ENCODE measurements at regions not wholly inside any gene's neighbourhood (a gene's known extent, or its start where the extent isn't known, plus 50 kb on each side); places are given as distances from the start of the nearest gene placed in this dataset.

DNA sequence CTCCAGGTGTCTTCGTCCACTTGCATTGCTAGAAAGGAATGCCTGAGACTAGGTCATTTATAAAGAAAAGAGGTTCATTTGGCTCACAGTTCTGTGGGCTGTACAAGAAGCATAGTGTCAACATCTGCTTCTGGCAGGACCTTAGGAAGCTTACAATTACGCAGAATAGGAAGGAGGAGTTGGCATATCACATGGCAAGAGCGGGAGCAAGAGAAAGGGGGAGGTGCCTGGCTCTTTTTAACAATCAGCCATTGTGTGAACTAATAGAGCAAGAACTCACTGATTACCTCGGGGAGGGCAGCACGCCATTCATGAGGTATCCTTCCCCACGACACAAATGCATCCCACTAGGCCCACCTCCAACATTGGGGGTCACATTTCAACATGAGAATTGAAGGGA is 134.4 kb upstream of the EFNA5 start:
- ChIA-PET CTCF (interaction anchor here (0.6 kb wide), 1 partner anchor 306 kb away, joined by 3 read pairs; no protein-coding TSS in a partner anchor), POLR2A (interaction anchor here (0.6 kb wide), 1 partner anchor 92 kb away, joined by 6 read pairs; no protein-coding TSS in a partner anchor)
- peaks cover 5% of the 10 kb centered on the region for H3K27me3 Mint-ChIP-seq (ENCODE audit: low read depth)

DNA sequence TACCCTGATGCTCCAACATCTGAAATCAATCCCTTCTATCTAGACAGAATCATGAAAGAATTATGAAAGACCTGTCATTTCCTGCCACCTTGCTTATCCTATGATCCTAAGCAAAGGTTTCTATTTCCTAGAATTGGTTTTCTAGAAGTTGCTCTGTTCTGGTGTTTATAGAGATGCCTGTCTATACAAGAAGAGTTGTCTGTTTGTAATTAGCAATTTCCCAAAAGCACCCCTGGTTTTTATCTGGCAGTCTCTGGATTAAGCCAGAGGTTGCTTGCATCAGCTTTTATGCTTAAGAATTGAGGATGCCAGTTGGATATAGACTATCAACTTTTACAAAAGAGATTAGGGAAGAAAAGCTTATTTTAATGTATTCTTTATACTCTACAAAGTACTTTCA is 133.0 kb upstream of the EFNA5 start:
- H3K36me3 Mint-ChIP-seq: no peaks in the 10 kb centered on the region
- ATAC-seq: no peak
- ChIA-PET CTCF (no interaction called here), POLR2A (no interaction called here)
- no peak overlapping the region for H3K27ac Mint-ChIP-seq
- H3K9me3 Mint-ChIP-seq: no peaks in the 10 kb centered on the region
- H3K4me1 Mint-ChIP-seq: peaks cover 9% of the 10 kb centered on the region
- H3K27me3 Mint-ChIP-seq (ENCODE audit: low read depth): no peaks in the 10 kb centered on the region; the same call in 1 of the 2 replicates
- no peak for DNase-seq (ENCODE audit: low spot score)
- no peak overlapping the region for H3K4me3 Mint-ChIP-seq
- no peak for TF ChIP-seq GRHL2 (CRISPR knock-in tag; IDR thresholded peaks at IDR 0.05; ENCODE audit: insufficient replicate concordance, severe bottlenecking)
- TF ChIP-seq, protein P1, sequence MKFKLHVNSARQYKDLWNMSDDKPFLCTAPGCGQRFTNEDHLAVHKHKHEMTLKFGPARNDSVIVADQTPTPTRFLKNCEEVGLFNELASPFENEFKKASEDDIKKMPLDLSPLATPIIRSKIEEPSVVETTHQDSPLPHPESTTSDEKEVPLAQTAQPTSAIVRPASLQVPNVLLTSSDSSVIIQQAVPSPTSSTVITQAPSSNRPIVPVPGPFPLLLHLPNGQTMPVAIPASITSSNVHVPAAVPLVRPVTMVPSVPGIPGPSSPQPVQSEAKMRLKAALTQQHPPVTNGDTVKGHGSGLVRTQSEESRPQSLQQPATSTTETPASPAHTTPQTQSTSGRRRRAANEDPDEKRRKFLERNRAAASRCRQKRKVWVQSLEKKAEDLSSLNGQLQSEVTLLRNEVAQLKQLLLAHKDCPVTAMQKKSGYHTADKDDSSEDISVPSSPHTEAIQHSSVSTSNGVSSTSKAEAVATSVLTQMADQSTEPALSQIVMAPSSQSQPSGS (CRISPR knock-in tag; IDR thresholded peaks at IDR 0.05; ENCODE audit: borderline replicate concordance, low read depth): no peak
- TF ChIP-seq, protein P2, sequence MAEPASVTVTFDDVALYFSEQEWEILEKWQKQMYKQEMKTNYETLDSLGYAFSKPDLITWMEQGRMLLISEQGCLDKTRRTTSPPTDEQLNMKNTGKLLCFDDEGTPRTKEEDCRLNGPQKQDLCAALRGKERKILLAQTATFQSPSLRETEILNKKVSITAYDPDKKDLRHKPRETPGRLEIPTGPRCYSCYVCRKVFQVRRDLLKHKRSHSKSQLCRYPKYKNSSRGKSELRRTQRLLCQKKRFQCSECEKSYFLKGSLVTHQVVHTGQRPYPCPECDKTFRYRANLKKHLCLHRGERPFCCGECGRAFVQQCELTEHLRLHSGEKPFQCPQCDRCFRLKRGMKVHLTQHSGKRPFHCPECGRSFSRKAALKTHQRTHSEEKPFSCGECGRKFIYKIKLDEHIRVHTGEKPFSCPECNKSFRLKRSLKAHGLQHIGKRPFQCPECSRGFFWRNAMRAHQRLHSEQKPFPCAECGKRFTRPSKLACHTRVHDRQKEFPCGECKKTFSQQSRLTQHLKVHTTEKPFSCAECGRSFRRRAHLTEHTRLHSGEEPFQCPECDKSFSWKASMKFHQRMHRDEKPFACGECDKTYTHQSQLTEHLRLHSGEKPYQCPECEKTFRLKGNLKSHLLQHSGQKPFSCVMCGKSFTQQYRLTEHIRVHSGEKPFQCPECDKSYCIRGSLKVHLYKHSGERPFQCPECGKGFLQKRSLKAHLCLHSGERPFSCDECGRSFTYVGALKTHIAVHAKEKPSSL (CRISPR knock-in tag; conservative IDR thresholded peaks at IDR 0.05): no peak
- TF ChIP-seq PRRX2 (CRISPR knock-in tag; IDR thresholded peaks at IDR 0.05): no peak
- TF ChIP-seq TP53 (CRISPR knock-in tag; IDR thresholded peaks at IDR 0.05): no peak
- TF ChIP-seq SP1 (CRISPR knock-in tag; conservative IDR thresholded peaks at IDR 0.05): no peak
- TF ChIP-seq, protein P3, sequence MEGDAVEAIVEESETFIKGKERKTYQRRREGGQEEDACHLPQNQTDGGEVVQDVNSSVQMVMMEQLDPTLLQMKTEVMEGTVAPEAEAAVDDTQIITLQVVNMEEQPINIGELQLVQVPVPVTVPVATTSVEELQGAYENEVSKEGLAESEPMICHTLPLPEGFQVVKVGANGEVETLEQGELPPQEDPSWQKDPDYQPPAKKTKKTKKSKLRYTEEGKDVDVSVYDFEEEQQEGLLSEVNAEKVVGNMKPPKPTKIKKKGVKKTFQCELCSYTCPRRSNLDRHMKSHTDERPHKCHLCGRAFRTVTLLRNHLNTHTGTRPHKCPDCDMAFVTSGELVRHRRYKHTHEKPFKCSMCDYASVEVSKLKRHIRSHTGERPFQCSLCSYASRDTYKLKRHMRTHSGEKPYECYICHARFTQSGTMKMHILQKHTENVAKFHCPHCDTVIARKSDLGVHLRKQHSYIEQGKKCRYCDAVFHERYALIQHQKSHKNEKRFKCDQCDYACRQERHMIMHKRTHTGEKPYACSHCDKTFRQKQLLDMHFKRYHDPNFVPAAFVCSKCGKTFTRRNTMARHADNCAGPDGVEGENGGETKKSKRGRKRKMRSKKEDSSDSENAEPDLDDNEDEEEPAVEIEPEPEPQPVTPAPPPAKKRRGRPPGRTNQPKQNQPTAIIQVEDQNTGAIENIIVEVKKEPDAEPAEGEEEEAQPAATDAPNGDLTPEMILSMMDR (IDR thresholded peaks at IDR 0.05): no peak
- TF ChIP-seq, protein P4, sequence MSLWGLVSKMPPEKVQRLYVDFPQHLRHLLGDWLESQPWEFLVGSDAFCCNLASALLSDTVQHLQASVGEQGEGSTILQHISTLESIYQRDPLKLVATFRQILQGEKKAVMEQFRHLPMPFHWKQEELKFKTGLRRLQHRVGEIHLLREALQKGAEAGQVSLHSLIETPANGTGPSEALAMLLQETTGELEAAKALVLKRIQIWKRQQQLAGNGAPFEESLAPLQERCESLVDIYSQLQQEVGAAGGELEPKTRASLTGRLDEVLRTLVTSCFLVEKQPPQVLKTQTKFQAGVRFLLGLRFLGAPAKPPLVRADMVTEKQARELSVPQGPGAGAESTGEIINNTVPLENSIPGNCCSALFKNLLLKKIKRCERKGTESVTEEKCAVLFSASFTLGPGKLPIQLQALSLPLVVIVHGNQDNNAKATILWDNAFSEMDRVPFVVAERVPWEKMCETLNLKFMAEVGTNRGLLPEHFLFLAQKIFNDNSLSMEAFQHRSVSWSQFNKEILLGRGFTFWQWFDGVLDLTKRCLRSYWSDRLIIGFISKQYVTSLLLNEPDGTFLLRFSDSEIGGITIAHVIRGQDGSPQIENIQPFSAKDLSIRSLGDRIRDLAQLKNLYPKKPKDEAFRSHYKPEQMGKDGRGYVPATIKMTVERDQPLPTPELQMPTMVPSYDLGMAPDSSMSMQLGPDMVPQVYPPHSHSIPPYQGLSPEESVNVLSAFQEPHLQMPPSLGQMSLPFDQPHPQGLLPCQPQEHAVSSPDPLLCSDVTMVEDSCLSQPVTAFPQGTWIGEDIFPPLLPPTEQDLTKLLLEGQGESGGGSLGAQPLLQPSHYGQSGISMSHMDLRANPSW (CRISPR knock-in tag; conservative IDR thresholded peaks at IDR 0.05; ENCODE audit: low read depth): no peak
- no peak for TF ChIP-seq RELA (CRISPR knock-in tag; IDR thresholded peaks at IDR 0.05; ENCODE audit: borderline replicate concordance)
- TF ChIP-seq ZNF219 (CRISPR knock-in tag; IDR thresholded peaks at IDR 0.05; ENCODE audit: borderline replicate concordance): no peak

More for the DNA sequence above, 134.4 kb upstream of the EFNA5 start:
- H3K4me1 Mint-ChIP-seq: peaks cover 10% of the 10 kb centered on the region
- DNase-seq (ENCODE audit: low spot score) (no peak), ATAC-seq (no peak)
- no peaks in the 10 kb centered on the region for H3K9me3 Mint-ChIP-seq
- H3K27ac Mint-ChIP-seq: no peak overlapping the region
- no peak overlapping the region for H3K4me3 Mint-ChIP-seq
- TF ChIP-seq NR2C2 (CRISPR knock-in tag; IDR thresholded peaks at IDR 0.05): no peak
- TF ChIP-seq, protein P5, sequence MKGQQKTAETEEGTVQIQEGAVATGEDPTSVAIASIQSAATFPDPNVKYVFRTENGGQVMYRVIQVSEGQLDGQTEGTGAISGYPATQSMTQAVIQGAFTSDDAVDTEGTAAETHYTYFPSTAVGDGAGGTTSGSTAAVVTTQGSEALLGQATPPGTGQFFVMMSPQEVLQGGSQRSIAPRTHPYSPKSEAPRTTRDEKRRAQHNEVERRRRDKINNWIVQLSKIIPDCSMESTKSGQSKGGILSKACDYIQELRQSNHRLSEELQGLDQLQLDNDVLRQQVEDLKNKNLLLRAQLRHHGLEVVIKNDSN (CRISPR knock-in tag; IDR thresholded peaks at IDR 0.05): no peak
- TF ChIP-seq ZNF263 (CRISPR knock-in tag; IDR thresholded peaks at IDR 0.05; ENCODE audit: low read depth): no peak
- TF ChIP-seq, protein P6, sequence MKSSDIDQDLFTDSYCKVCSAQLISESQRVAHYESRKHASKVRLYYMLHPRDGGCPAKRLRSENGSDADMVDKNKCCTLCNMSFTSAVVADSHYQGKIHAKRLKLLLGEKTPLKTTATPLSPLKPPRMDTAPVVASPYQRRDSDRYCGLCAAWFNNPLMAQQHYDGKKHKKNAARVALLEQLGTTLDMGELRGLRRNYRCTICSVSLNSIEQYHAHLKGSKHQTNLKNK (CRISPR knock-in tag; IDR thresholded peaks at IDR 0.05): no peak
- no peak for TF ChIP-seq JAZF1 (CRISPR knock-in tag; IDR thresholded peaks at IDR 0.05)
- no peak for TF ChIP-seq OVOL2 (CRISPR knock-in tag; IDR thresholded peaks at IDR 0.05; ENCODE audit: borderline replicate concordance)
- TF ChIP-seq ESRRA (CRISPR knock-in tag; IDR thresholded peaks at IDR 0.05; ENCODE audit: borderline replicate concordance): no peak
- TF ChIP-seq, protein P7, sequence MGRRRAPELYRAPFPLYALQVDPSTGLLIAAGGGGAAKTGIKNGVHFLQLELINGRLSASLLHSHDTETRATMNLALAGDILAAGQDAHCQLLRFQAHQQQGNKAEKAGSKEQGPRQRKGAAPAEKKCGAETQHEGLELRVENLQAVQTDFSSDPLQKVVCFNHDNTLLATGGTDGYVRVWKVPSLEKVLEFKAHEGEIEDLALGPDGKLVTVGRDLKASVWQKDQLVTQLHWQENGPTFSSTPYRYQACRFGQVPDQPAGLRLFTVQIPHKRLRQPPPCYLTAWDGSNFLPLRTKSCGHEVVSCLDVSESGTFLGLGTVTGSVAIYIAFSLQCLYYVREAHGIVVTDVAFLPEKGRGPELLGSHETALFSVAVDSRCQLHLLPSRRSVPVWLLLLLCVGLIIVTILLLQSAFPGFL (CRISPR knock-in tag; IDR thresholded peaks at IDR 0.05; ENCODE audit: borderline replicate concordance): no peak
- TF ChIP-seq CBFB (CRISPR knock-in tag; IDR thresholded peaks at IDR 0.05; ENCODE audit: low read depth): no peak
- TF ChIP-seq ZBTB21 (CRISPR knock-in tag; IDR thresholded peaks at IDR 0.05; ENCODE audit: borderline replicate concordance): no peak
- TF ChIP-seq, protein P8, sequence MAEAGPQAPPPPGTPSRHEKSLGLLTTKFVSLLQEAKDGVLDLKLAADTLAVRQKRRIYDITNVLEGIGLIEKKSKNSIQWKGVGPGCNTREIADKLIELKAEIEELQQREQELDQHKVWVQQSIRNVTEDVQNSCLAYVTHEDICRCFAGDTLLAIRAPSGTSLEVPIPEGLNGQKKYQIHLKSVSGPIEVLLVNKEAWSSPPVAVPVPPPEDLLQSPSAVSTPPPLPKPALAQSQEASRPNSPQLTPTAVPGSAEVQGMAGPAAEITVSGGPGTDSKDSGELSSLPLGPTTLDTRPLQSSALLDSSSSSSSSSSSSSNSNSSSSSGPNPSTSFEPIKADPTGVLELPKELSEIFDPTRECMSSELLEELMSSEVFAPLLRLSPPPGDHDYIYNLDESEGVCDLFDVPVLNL (CRISPR knock-in tag; IDR thresholded peaks at IDR 0.05; ENCODE audit: borderline replicate concordance, low read depth): no peak
- TF ChIP-seq GABPB1 (CRISPR knock-in tag; IDR thresholded peaks at IDR 0.05): no peak
- TF ChIP-seq, protein P9, sequence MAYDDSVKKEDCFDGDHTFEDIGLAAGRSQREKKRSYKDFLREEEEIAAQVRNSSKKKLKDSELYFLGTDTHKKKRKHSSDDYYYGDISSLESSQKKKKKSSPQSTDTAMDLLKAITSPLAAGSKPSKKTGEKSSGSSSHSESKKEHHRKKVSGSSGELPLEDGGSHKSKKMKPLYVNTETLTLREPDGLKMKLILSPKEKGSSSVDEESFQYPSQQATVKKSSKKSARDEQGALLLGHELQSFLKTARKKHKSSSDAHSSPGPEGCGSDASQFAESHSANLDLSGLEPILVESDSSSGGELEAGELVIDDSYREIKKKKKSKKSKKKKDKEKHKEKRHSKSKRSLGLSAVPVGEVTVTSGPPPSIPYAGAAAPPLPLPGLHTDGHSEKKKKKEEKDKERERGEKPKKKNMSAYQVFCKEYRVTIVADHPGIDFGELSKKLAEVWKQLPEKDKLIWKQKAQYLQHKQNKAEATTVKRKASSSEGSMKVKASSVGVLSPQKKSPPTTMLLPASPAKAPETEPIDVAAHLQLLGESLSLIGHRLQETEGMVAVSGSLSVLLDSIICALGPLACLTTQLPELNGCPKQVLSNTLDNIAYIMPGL (CRISPR knock-in tag; IDR thresholded peaks at IDR 0.05): no peak
- no peak for TF ChIP-seq FOXJ3 (CRISPR knock-in tag; IDR thresholded peaks at IDR 0.05; ENCODE audit: borderline replicate concordance)
- TF ChIP-seq IRF2 (CRISPR knock-in tag; IDR thresholded peaks at IDR 0.05; ENCODE audit: borderline replicate concordance, low read depth): no peak
- no peak for TF ChIP-seq FOXK1 (CRISPR knock-in tag; IDR thresholded peaks at IDR 0.05)
- no peaks in the 10 kb centered on the region for H3K36me3 Mint-ChIP-seq

All from WTC11 (cell line).